AG04449 (cell line): ENCODE measurements at regions not wholly inside any gene's neighbourhood (a gene's known extent, or its start where the extent isn't known, plus 50 kb on each side); places are given as distances from the start of the nearest gene placed in this dataset.

Source experiments
- CTCF ChIA-PET: fragments of 350-600 bp; formaldehyde crosslinking; extraction: SDS; loops from one replicate; lab custom pipeline; 2021; ENCODE audit warnings: antibody characterized with exemption; lab: Yijun Ruan, JAX
- POLR2A ChIA-PET: fragments of 400-600, 350-600 bp; formaldehyde crosslinking; extraction: SDS; loops from one replicate; lab custom pipeline; 2020; ENCODE audit warnings: antibody characterized with exemption, inconsistent platforms; lab: Yijun Ruan, JAX
- DNase-seq: peaks from one replicate; pipeline ENCODE4 v3.0.0-alpha.2; 2010; ENCODE audit warnings: low read depth, low spot score
- H3K4me3 ChIP-seq: 2 replicates; pipeline ENCODE4 v1.5.1; 2011; ENCODE audit warnings: low read depth, mild to moderate bottlenecking, control low read depth, low read length
- TF ChIP-seq, protein P1 (sequence below): IDR thresholded peaks from one replicate; pipeline ENCODE4 v1.5.1; 2011; ENCODE audit warnings: mild to moderate bottlenecking, moderate library complexity, low read length, control low read depth, inconsistent platforms; ENCODE audit not compliant: insufficient read depth; ENCODE audit errors: missing control alignments

DNA sequence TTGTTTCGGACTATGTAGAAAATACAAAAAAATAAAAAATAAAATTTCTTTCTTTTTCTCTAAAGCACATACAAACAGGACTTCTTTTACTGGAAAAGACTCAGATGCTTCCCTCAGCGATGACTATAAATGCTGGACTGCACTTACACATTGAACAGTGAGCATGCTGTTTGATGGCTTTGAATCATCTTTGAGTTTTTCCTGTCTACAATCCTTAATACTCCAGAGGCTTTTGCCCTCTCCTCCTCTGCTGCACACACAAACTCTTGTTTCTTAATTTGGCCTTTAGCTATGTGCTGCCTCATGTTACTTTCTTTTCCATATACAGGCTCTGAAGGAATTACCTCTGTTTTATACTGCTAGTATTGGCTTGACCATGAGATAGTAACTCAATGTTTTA is 575.1 kb downstream of the EPHA3 start:
- no peak overlapping the region for H3K4me3 ChIP-seq
- ChIA-PET POLR2A (no interaction called here), CTCF (no interaction called here)
- DNase-seq = no peak
- TF ChIP-seq, protein P1, sequence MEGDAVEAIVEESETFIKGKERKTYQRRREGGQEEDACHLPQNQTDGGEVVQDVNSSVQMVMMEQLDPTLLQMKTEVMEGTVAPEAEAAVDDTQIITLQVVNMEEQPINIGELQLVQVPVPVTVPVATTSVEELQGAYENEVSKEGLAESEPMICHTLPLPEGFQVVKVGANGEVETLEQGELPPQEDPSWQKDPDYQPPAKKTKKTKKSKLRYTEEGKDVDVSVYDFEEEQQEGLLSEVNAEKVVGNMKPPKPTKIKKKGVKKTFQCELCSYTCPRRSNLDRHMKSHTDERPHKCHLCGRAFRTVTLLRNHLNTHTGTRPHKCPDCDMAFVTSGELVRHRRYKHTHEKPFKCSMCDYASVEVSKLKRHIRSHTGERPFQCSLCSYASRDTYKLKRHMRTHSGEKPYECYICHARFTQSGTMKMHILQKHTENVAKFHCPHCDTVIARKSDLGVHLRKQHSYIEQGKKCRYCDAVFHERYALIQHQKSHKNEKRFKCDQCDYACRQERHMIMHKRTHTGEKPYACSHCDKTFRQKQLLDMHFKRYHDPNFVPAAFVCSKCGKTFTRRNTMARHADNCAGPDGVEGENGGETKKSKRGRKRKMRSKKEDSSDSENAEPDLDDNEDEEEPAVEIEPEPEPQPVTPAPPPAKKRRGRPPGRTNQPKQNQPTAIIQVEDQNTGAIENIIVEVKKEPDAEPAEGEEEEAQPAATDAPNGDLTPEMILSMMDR = no peak

DNA sequence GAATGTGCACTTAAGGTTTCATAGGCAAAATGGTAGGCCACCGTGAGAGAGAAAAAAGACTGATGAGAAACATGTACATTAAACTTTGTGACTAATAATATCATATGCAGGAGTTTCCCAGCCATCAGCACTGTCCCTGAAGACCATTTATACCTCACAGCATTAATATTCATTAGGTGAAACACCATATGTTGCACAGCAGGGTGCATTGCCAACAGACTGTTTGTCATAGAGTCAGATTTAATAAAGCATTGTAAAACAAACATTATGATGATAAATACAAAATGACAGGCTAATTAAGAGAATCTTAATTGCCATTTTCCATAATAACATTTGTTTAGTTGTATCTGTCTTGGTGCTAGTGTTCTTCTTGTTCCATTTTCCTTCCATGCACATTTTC is 578.3 kb downstream of the EPHA3 start:
- TF ChIP-seq, protein P1 = no peak
- POLR2A ChIA-PET = no interaction called here
- H3K4me3 ChIP-seq = no peak overlapping the region
- no peak for DNase-seq
- CTCF ChIA-PET = no interaction called here

DNA sequence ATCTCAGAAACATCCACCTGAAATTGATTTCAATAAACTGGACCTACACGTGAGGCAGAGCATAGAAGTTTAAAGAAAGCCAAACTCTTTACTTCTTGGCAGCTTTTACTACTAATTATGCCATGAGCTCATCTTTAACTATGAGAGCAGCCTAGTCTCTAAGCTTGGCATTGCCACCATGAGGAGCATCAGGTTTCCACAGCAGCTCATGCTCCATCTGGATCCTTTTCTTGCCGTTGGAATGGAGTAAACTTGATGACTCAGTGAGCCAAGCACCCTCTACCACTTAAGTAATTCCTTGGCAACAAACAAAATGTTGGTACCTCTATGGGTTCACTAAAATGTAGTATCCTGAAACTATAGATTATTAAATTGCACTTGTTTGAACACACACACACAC is 583.2 kb downstream of the EPHA3 start:
- TF ChIP-seq, protein P1 = no peak
- no peak for DNase-seq
- CTCF ChIA-PET = no interaction called here
- no peak overlapping the region for H3K4me3 ChIP-seq
- POLR2A ChIA-PET = no interaction called here

DNA sequence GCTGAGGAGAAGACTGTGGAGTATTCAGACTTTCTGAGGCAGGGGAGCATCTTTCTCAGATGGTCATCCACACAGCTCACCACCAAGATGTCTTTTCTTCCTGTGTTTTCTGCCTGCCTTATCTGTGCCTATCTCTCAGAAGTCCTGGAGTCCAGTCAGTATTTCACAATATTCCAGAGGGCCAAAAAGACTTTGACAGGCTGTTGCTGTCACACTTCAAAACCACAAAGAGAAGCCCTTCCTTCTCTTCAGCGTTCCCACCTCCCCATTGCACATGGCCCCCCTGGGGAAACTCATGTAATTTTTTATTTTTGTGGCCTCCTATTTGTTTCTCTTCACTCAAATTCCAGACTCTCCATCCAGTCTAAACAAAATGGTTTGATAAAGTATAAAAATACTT is 585.2 kb downstream of the EPHA3 start:
- POLR2A ChIA-PET = no interaction called here
- no peak for DNase-seq
- CTCF ChIA-PET = no interaction called here
- TF ChIP-seq, protein P1 = no peak
- no peak overlapping the region for H3K4me3 ChIP-seq

DNA sequence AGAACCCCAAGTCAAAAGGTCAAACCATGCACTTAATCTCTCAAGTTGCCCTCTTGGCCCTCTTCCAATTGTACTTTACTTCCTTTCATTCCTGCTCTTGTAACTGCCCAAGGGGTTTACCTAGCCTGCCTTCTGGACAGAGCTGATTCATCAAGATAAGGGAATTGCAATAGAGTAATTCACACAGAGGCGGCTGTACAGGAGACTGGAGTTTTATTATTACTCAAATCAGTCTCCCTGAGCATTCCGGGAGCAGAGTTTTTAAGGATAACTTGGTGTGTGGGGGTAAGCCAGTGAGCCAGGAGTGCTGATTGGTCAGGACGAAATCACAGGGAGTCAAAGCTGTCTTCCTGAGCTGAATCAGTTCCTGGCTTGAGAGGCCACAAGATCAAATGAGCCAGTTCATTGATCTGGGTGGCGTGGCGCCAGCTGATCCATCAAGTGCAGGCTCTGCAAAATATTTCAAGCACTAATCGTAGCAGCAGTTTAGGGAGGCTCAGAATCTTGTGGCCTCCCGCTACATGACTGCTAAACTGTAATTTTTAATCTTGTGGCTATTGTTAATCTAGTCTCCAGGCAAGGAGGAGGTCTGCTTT is 590.0 kb downstream of the EPHA3 start:
- TF ChIP-seq, protein P1 = no peak
- ChIA-PET CTCF (no interaction called here), POLR2A (no interaction called here)
- H3K4me3 ChIP-seq = no peak overlapping the region
- DNase-seq = no peak

DNA sequence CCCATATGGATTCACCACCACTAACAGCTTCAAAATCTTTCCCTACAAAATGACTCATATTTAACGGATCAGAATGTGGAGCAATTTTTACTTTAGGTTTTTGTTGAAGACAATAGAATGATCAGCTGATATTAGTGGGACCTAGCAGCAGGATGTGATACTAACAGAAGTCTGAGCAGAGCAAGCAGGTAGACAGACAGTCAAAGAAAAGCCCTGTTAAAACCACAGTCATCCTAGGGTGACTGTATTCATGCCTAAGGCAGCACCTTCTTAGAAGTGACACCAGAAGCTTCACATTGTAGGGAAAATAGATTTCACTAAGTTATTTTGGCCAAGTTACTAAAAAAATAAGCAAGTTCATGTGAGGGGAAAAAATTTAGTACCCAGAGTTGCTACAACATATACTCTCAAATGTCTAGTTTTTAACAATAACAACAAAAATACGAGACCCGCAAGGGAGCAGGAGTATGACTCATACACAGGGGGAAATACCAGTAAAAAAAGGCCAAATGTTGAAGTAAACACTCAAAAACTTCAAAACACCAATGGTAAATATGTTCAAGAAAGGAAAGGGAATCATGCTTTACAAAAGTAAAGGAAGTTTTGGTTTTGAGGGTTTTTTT is 590.9 kb downstream of the EPHA3 start:
- no peak for DNase-seq
- ChIA-PET POLR2A (no interaction called here), CTCF (no interaction called here)
- H3K4me3 ChIP-seq = no peak overlapping the region
- TF ChIP-seq, protein P1 = no peak
